Thyroid gland (tissue), 4 donors: ENCODE measurements at regions not wholly inside any gene's neighbourhood (a gene's known extent, or its start where the extent isn't known, plus 50 kb on each side); places are given as distances from the start of the nearest gene placed in this dataset.

Source experiments
- DNase-seq, 2 donors: peaks; one replicate each; pipeline ENCODE4 v3.0.0-alpha.2; 2019
- H3K27ac ChIP-seq, 3 donors: fragments of 200-600 bp; sonication (generic); 1 replicate in 2 of 3; 2 replicates in 1 of 3; pipeline ENCODE4 v1.5.1; 2016 to 2019; ENCODE audit warnings: mild to moderate bottlenecking in 1 of 3, moderate library complexity in 1 of 3
- H3K27me3 ChIP-seq: fragments of 200-600 bp; sonication (generic); one replicate; pipeline ENCODE4 v1.5.1; 2019
- H3K36me3 ChIP-seq, 2 donors: fragments of 200-600 bp; sonication (generic); one replicate each; pipeline ENCODE4 v1.5.1; 2016 to 2019
- H3K4me1 ChIP-seq, 2 donors: fragments of 200-600 bp; sonication (generic); one replicate each; pipeline ENCODE4 v1.5.1; 2017 to 2019
- H3K4me3 ChIP-seq, 3 donors: fragments of 200-600 bp; sonication (generic); replicated peaks in 1 of 3; 1 replicate in 2 of 3; 2 replicates in 1 of 3; pipeline ENCODE4 v1.5.1; 2016; ENCODE audit warnings: mild to moderate bottlenecking in 1 of 3
- H3K9me3 ChIP-seq: fragments of 200-600 bp; sonication (generic); one replicate; pipeline ENCODE4 v1.5.1; 2017
- POLR2A ChIP-seq, 2 donors: fragments of 450-650 bp; IDR thresholded peaks; one replicate each; pipeline ENCODE4 v1.6.1; 2017; ENCODE audit warnings: antibody characterized with exemption in 2 of 2, mild to moderate bottlenecking in 2 of 2, moderate library complexity in 1 of 2
- WGBS, 2 donors: methylation state at CpG; one replicate each; pipeline ENCODE4 v1.1.5; 2017; 5-methylcytosine and 5-hydroxymethylcytosine counted together
- intact Hi-C: fragments of 100-400 bp; cut with DNase I; formaldehyde crosslinking; loops from one replicate; pipeline ENCODE4 v1.15.1; 2023
- TF ChIP-seq, protein P1 (sequence below), 6 experiments: fragments of 200-600 bp in 3 of 6; fragments of 450-650 bp in 3 of 6; sonication (generic) in 3 of 6; IDR thresholded peaks; one replicate each; pipeline ENCODE4 v1.5.1; 2016 to 2019; ENCODE audit warnings: antibody characterized with exemption in 6 of 6, mild to moderate bottlenecking in 2 of 6, inconsistent platforms in 1 of 6, moderate library complexity in 1 of 6

DNA sequence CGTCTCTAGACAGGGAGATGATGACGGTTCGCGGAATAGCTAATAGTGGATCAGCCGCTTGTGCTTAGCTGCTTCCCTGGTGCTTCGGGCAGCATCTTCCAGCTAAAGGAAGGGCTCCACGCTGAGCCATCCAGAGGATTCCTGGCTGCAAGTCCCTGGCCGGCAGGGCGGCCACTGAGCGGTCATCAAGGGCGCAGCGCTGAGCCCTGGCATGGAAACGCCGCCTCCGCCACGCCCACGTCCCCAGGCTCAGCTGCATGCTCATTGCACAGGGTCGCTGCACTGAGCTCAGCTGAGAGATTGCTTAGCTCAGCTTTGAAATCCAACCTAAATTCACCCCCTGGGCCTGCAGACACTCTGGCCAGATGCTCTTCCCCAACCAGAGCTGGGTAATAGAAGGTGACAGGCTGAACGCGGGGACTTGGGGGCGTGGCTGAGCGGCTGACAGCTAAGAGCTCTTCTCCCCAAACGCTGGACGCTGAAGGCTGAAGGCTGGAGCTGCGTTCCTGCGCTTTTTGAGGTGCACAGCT lies 118.2 kb upstream of the KIT start:
- Histone ChIP-seq H3K27me3 (no peaks in the 10 kb centered on the region), H3K4me1 (peaks cover 0 to 3% of the 10 kb centered on the region in 2 donors), H3K4me3 (peak overlapping the region in 1 of 3 donors; percentile 25), H3K27ac (no peak overlapping the region), H3K9me3 (no peaks in the 10 kb centered on the region), H3K36me3 (no peaks in the 10 kb centered on the region)
- WGBS, 2 donors: 8 to 20% methylated on average over 10 to 24 of the region's 26 CpGs
- intact Hi-C loops: no loop called here
- TF ChIP-seq, protein P1, sequence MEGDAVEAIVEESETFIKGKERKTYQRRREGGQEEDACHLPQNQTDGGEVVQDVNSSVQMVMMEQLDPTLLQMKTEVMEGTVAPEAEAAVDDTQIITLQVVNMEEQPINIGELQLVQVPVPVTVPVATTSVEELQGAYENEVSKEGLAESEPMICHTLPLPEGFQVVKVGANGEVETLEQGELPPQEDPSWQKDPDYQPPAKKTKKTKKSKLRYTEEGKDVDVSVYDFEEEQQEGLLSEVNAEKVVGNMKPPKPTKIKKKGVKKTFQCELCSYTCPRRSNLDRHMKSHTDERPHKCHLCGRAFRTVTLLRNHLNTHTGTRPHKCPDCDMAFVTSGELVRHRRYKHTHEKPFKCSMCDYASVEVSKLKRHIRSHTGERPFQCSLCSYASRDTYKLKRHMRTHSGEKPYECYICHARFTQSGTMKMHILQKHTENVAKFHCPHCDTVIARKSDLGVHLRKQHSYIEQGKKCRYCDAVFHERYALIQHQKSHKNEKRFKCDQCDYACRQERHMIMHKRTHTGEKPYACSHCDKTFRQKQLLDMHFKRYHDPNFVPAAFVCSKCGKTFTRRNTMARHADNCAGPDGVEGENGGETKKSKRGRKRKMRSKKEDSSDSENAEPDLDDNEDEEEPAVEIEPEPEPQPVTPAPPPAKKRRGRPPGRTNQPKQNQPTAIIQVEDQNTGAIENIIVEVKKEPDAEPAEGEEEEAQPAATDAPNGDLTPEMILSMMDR (IDR thresholded peaks at IDR 0.05): peak in 1 of 6 experiments; percentile 21
- TF ChIP-seq POLR2A (IDR thresholded peaks at IDR 0.05): no peak
- peak; percentile 72 to 76 for DNase-seq

DNA sequence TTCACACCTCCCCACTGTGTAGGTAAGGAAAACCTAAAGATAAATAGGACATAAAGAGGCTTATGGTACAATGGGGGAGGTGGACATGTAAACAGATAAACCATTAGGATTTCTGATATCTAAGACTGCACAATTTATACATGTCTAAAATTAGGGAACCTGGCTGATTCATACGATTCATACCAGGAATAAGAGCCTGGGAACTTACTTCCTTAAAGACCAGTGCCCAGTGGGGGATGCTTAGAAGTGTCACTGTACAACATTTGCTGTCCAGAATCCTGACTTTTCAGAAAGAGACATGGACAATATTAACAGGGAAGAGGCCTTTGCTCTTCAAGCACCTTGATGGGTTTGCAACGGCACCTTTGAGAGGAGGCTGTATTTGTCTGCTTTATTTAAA lies 116.8 kb upstream of the KIT start:
- DNase-seq: no peak
- no peak overlapping the region for H3K27ac ChIP-seq
- H3K36me3 ChIP-seq: no peaks in the 10 kb centered on the region
- intact Hi-C loops: no loop called here
- peaks cover 0 to 3% of the 10 kb centered on the region in 2 donors for H3K4me1 ChIP-seq
- no peaks in the 10 kb centered on the region for H3K27me3 ChIP-seq
- TF ChIP-seq POLR2A (IDR thresholded peaks at IDR 0.05): no peak
- TF ChIP-seq, protein P1 (IDR thresholded peaks at IDR 0.05): no peak
- WGBS, 2 donors: 78 to 84% methylated on average over 2 of the region's 2 CpGs
- H3K4me3 ChIP-seq: no peak overlapping the region
- no peaks in the 10 kb centered on the region for H3K9me3 ChIP-seq

DNA sequence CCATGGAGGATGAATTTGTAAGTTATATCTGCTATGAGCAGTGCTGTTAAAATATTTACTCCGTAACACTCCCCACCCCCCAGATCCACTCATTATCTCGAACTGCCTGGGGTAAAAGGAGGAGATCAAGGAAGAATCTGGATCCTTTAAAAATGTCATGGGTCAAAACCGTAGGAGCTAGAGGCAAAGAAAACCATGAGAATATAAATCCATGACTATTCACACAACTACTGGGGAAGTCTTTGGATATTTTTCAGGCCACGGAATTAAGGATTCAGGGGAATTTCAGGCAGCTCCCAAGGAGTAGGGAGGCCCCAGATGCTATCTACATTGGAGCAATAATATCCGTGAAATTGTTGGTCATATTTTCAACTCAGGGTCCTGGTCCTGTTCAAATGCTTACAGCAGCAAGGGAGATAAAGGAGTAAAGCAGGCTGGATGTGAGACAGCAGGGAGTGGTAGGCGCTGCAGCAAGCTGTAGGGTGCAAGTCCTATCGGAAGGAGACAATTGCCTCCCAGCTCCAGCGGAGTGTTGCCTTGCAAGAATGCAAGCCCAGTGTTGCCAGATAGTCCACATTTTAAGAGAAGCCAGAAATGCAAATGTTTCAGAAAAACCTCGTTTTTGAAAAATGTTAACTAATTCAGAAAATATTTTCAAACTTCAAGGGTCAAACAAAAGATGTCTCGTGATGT lies 116.2 kb upstream of the KIT start:
- H3K9me3 ChIP-seq: no peaks in the 10 kb centered on the region
- intact Hi-C loops: no loop called here
- no peak overlapping the region for H3K27ac ChIP-seq
- no peak overlapping the region for H3K4me3 ChIP-seq
- peaks cover 0 to 3% of the 10 kb centered on the region in 2 donors for H3K4me1 ChIP-seq
- no peaks in the 10 kb centered on the region for H3K27me3 ChIP-seq
- TF ChIP-seq, protein P1 (IDR thresholded peaks at IDR 0.05): no peak
- no peak for TF ChIP-seq POLR2A (IDR thresholded peaks at IDR 0.05)
- no peak for DNase-seq
- H3K36me3 ChIP-seq: no peaks in the 10 kb centered on the region
- WGBS, 2 donors: 82 to 84% methylated on average over 10 of the region's 10 CpGs

- Histone ChIP-seq H3K27me3 (no peaks in the 10 kb centered on the region), H3K27ac (no peak overlapping the region), H3K36me3 (no peaks in the 10 kb centered on the region), H3K4me3 (no peak overlapping the region), H3K9me3 (no peaks in the 10 kb centered on the region), H3K4me1 (peaks cover 0 to 3% of the 10 kb centered on the region in 2 donors)
- TF ChIP-seq POLR2A (IDR thresholded peaks at IDR 0.05): no peak
- TF ChIP-seq, protein P1 (IDR thresholded peaks at IDR 0.05): no peak
- DNase-seq: no peak
- WGBS, 2 donors: 72 to 82% methylated on average over 2 of the region's 2 CpGs
- intact Hi-C loops: no loop called here
Observed at GRCh38 chr4:54542119-54542438, 115.7 kb upstream of the KIT start.

DNA sequence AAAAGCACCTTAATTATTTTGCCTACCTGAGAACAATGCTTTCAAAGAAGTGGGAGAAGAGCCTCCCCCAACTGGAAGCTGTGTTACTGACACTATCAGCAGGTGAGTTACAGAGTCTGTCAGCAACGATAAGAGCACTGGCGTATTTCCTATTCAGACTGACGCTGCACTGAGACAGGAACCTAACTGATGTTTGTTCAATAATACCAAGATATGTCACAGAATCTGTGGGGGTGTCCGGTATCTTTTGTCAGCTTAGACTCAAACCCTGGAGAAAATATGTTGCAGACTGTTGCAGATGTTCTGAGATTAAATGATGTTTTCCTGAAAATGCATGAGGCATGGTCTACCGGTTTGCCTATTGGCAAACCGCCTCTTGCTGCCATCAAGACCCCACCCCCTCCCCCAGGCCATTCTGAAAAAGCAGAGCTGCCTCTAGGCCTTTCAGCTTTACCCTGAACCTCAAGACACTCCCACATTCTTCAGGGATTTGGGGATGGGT lies 115.2 kb upstream of the KIT start:
- DNase-seq: no peak
- TF ChIP-seq, protein P1 (IDR thresholded peaks at IDR 0.05): no peak
- TF ChIP-seq POLR2A (IDR thresholded peaks at IDR 0.05): no peak
- intact Hi-C loops: no loop called here
- H3K4me3 ChIP-seq: no peak overlapping the region
- 73 to 79% methylated on average over 6 of the region's 6 CpGs for WGBS, 2 donors
- no peaks in the 10 kb centered on the region for H3K9me3 ChIP-seq
- H3K27ac ChIP-seq: no peak overlapping the region
- no peaks in the 10 kb centered on the region for H3K36me3 ChIP-seq
- H3K4me1 ChIP-seq: peaks cover 0 to 3% of the 10 kb centered on the region in 2 donors
- H3K27me3 ChIP-seq: no peaks in the 10 kb centered on the region
